CD4-positive, alpha-beta T cell treated with Interleukin-15 for 4 hours (primary cell): ENCODE measurements at regions not wholly inside any gene's neighbourhood (a gene's known extent, or its start where the extent isn't known, plus 50 kb on each side); places are given as distances from the start of the nearest gene placed in this dataset.

Experiments
- DNase-seq: peaks from one replicate; pipeline ENCODE4 v3.0.0-alpha.2; 2020; ENCODE audit warnings: low spot score

GRCh38 chr19:29397748-29398147, 128.0 kb upstream of the VSTM2B start:
- no peak for DNase-seq

- DNase-seq, result no peak
These were observed 126.0 kb upstream of the VSTM2B start for GRCh38 chr19:29399804-29400203.

DNA sequence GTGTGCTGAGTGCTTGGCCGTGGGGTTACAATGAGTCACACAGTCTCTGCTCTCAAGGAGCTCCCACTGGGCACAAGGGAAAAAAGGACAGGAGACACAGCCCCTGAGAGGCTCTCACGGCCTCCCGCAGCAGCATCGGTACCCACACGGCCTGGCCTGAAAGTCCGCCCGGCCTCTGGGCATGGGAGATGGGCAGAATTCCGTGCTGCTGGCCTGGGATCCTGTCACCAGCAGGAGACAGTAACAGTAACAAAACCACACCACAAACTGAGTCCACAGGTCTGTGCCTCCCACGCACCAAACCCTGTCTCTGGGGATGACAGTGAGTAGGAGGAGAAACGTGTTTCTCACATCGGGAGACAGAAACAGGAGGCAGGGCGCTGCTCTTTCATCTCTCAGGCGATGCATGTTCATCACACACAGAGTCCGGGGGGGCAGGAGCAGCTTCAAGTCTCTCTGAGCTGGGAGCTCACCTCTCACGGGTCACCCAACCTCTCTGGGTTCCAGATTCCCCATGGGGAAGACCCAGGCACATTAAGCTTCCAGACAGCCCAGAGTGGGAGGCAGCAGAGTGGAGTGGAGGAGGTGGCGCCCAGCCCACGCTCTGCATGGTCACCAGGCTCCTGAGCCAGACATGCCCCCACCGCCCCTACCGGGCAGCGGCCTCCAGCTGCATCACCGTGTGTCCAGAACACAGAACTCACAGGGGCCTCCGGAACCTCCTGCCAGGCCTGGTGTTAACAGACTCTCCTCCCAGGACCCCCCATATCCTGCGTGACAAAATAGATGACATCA, 124.7 kb upstream of the VSTM2B start:
- no peak for DNase-seq

GRCh38 chr19:29401712-29402421, 123.9 kb upstream of the VSTM2B start:
- DNase-seq, result no peak

DNA sequence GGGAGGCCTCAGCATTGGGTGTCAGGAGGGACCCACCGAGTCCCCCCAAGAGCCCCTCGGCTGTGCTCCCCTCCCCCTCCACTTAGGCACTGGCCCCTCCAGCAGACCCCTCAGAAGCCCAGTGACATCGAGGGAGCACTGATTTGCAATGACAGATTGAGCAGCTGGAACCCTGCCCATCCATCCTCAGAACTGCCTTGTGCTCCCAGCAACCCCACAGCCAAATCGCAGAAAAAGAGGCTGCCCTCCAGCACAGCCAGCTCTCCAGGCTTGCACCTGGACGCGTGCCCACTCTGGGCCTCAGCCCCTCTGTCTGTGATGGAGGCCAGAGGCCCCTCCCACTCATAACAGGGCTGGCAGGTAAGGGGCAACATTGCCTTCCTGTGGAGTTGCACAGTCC, 123.2 kb upstream of the VSTM2B start:
- DNase-seq, result no peak

DNA sequence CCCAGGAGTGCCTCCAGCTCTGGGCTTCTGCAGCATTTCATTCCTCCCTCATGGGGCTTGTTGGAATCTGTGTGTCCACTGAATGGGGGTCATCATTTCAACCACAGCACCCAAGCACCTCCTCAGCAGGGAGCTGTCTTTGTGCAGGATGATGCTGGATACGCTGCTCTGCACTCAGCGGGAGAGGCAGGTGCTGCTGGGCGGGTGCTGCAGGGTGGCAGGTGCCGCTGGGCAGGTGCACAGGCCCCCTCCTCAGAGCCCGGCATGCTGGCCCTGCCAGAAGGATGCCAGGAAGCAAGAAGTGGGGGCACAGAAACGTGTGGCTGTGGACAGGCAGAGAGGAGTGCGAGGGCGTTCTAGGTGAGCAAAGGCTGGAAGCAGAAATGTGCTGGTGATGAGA, 121.8 kb upstream of the VSTM2B start:
- DNase-seq, result no peak

DNA sequence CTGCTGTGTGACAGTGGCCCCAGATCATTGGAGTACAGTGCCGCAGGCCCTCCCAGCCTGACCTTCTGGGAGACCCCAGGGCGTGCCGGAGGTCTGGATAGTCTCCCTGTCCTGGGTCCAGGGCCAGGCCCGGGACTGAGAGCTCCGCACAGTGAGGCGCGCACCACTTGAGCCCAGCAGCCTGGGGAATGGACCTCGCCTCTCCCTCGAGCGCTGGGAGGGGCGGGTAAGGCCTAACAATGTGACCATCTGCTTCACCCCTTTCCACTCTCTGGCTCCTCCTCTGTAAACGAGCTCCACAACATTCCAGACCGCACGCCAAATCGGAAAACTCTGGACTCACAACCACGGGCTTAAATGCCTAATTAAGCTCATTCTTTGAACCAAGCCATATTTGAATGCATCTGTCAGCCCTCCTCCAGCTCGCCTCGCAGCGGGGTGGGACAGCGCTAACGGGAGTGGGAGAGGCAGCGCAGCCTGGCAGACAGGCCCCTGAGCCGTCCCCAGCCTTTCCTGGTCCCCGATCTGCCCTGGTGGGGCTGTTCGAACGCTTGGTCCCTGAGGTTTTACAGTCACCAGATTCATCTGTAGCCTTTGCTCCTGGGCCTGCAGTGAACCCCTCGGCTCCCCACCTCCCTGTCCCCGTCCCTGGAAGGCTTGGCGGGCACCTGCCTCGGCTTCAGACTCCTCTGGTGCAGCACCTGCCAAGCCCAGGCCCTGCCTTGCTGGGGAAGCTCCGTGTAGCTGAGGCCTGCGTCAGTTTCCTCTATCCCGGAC, 120.7 kb upstream of the VSTM2B start:
- DNase-seq, result no peak

DNA sequence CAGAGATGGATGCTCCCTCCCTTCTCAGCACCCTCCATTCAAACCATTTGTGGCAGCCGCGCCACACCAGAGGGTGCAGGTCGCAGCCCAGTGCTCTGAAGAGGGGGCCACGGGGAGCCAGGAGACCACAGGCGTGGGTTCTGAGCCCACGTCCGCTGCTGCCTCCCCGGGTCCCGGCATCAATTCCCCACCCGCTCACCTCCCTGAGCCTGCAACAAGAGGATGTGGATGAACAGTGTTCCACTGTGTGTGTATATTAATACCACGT, 120.1 kb upstream of the VSTM2B start:
- no peak for DNase-seq

DNA sequence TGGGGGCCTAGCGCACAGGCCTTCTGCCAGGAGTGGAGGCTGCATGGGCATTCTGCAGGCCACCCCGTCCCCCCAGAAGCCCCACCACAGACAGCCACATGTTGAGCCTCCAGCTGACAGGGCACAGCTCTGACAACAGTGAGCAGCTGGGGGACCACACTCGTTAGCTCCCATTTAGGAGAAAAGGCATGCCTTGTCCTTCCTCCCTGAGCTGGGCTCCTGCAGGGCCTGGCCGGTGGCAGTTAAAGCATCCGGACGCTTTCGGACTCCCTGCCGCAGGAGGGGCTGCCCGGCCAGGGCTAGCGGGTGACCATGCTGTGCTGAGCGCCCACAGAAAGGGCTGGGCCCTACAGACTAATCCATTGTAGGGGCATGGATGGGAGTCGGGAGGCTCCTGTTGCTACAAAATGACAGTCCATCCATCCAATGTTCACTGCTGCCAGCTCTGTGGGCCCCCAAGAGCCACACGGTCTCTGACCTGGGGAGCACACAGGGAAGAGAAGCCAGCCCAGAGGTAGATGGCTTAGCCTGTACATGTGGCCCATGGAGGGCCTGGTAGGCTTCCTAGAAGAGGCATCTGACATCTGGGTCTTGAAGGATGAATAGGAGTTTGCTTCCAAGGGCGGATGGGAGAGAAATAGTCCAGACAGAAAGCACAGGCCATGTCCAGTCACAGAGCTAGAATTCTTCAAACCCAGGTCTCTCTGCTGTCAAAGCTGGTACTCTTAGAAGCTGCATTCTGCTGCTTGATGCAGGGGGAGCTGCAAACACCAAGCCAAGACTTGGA, 116.5 kb upstream of the VSTM2B start:
- DNase-seq, result no peak

- no peak for DNase-seq
These were observed 115.2 kb upstream of the VSTM2B start for GRCh38 chr19:29410601-29411000.

DNA sequence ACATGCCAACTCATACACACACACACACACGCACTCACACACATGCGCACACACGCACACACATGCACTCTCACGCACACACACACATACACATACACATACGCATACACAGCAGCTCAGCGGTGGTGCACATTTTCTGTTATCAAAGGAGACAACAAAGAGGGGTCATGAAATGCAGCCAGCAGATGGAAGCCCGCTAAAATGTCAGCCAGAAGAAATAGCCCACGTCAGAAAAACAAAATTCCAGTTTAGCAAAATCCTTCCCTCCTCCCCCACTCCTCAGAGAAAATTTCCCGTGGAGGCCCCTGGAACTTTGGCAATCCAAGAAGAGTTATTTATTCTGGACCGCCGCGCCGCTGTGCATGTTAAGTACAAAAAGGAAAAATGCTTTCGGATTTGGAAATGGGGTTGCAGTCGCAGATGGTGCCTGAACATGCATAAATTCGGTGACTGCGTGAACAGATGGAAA, 114.6 kb upstream of the VSTM2B start:
- no peak for DNase-seq

GRCh38 chr19:29413435-29413834, 112.4 kb upstream of the VSTM2B start:
- no peak for DNase-seq

DNA sequence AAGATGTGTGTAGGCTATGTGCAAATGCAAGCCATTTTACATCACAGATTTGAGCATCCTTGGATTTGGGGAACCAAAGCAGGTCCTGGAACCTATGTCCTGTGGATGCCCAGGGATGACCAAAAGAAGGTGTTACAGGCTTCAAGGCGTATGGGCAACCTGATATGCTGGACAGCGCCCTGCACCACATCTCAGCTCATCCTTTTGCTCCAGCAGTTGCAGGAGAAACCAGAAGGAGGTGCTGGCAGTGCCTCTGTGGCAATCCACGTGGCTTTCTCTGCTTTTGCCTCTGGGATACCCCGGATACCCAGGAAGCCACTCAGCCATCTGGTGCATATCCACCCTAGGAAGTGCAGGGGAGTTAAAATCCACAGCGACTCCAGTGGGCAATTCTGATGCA, 110.3 kb upstream of the VSTM2B start:
- no peak for DNase-seq

GRCh38 chr19:29417048-29417447, 108.7 kb upstream of the VSTM2B start:
- DNase-seq, result no peak

GRCh38 chr19:29418201-29418600, 107.6 kb upstream of the VSTM2B start:
- DNase-seq, result no peak

GRCh38 chr19:29420065-29420464, 105.7 kb upstream of the VSTM2B start:
- no peak for DNase-seq

DNA sequence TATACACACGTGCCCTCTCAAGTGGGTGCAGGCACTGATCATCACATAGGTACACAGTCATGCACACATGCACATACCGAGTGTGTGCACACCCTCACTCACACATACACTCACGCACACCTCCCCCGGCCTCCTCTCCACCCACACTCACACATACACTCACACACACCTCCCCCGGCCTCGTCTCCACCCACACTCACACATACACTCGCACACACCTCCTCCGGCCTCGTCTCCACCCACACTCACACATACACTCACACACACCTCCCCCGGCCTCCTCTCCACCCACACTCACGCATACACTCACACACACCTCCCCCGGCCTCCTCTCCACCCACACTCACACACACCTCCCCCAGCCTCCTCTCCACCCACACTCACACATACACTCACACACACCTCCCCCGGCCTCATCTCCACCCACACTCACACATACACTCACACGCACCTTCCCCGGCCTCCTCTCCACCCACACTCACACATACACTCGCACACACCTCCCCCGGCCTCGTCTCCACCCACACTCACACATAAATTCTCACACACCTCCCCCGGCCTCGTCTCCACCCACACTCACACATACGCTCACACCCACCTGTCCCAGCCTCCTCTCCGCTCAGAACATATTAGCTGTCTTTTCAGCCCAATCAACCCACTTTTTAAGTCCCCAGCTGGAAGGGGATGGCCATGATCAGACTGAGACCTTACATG, 105.2 kb upstream of the VSTM2B start:
- no peak for DNase-seq

- no peak for DNase-seq
These were observed 104.6 kb upstream of the VSTM2B start for GRCh38 chr19:29421196-29421545.

GRCh38 chr19:29422047-29422446, 103.7 kb upstream of the VSTM2B start:
- DNase-seq, result no peak

DNA sequence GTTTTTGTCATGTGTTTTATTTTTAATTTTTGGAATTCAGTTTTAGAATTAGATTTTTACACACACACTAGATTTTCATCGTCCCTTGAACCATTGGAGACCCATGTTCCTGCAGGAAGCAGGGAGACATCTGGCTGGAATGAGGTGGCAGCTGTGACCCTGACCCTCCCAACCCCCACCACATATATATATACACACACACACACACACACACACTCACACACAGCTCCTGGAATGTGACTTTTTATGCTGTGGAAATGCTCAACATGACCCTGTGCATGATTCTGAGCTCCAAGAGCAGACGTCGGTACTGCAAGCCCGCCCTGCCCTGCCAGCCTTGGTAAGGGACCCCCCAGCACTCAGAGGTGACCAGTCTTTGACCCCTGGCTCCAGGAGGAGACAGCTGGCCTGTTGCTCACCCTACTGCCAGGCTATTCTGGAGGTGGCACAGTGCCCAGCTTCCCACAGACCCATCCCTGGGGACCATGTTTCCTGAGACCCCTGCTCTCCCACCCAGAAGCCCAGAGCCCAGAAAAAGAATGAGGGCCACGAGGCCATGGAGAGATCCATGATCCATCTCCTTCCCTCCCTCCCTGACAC, 103.2 kb upstream of the VSTM2B start:
- DNase-seq, result no peak

DNA sequence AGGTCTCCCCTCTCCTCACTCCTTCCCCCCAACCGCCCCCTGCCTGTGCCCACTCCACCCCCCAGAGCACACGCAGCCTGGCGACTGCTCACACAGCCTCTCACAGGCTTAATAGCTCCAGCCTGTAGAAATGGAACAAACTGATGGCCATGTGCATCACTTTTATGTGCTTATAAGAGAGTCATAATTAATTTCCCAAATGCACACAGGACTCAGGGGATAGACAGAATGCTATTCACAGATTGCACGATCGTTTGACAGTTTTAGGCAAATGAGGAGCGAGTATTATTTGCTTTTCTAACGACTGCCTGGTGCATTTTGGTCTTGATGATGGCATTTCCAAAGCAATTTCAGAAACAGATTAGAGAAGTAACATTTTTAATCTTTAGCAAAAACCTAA, 97.7 kb upstream of the VSTM2B start:
- DNase-seq, result no peak
